GM12875 (cell line): ENCODE measurements at regions not wholly inside any gene's neighbourhood (a gene's known extent, or its start where the extent isn't known, plus 50 kb on each side); places are given as distances from the start of the nearest gene placed in this dataset.

ENCODE experiments used
- H3K4me3 ChIP-seq: one replicate; pipeline ENCODE4 v1.5.1; 2011; ENCODE audit warnings: low read depth, low read length, control low read depth
- TF ChIP-seq, protein P1 (sequence below): IDR thresholded peaks from 2 replicates; pipeline ENCODE4 v1.5.1; 2011; ENCODE audit warnings: low read depth, mild to moderate bottlenecking, control low read depth, inconsistent platforms, low read length, moderate library complexity, borderline replicate concordance; ENCODE audit not compliant: insufficient read depth

DNA sequence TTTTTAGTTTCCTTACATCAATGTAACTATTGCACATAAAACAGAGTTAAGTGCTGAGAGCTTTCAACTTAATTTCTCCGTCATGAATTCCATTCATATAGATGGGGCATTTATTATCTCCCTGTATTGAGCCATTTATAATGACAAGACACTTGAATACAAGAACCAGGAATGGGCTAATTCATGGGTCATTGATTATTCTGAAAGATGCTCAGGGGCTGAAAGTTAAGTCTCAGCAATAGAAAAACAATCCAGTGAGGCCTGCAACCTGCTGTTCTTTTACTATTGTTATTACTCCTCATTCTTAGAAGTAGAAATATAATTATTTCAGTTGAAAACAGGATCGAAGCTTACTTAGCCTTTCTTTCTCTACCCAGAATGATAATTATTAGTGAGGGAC, 307.7 kb downstream of the MMUT start:
- TF ChIP-seq, protein P1, sequence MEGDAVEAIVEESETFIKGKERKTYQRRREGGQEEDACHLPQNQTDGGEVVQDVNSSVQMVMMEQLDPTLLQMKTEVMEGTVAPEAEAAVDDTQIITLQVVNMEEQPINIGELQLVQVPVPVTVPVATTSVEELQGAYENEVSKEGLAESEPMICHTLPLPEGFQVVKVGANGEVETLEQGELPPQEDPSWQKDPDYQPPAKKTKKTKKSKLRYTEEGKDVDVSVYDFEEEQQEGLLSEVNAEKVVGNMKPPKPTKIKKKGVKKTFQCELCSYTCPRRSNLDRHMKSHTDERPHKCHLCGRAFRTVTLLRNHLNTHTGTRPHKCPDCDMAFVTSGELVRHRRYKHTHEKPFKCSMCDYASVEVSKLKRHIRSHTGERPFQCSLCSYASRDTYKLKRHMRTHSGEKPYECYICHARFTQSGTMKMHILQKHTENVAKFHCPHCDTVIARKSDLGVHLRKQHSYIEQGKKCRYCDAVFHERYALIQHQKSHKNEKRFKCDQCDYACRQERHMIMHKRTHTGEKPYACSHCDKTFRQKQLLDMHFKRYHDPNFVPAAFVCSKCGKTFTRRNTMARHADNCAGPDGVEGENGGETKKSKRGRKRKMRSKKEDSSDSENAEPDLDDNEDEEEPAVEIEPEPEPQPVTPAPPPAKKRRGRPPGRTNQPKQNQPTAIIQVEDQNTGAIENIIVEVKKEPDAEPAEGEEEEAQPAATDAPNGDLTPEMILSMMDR = no peak

DNA sequence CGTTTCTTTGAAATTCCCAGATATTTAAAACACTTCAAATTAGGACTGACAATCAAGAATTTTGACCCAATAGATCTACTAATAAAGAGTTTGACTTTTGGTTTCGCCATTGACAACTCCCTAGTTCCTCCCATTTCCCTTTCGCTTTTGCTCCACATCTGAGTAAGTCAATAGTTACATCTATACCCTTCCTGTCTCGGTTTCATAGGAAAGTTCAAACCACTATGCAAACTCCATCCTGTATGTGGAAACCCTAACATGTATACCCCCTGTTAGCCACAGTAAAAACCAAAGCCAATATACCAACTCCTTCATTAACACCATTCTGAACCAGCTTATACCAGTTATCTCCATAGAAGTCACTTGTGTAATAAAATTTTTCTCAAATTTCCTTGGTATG, 311.1 kb downstream of the MMUT start:
- TF ChIP-seq, protein P1 = no peak
- H3K4me3 ChIP-seq = no peak overlapping the region

More for the DNA sequence above, 307.7 kb downstream of the MMUT start:
- no peak overlapping the region for H3K4me3 ChIP-seq

DNA sequence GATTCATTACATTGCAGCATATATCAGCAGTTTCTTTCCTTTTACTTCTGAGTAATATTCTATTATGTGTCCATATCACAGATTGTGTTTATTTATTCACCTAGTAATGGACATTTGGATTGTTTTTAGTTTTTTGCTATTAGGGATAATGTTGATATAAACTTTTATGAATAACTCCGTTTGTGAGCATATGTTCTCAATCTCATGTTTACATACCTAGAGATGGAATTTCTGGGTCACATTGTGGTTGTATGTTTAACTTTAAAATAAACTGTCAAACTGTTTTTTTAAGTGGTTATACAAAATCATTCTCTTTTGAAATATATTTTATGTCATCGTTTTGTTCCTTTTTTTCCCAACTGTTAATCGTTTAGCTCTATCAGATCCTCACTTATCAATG, 311.6 kb downstream of the MMUT start:
- no peak overlapping the region for H3K4me3 ChIP-seq
- TF ChIP-seq, protein P1 = no peak

DNA sequence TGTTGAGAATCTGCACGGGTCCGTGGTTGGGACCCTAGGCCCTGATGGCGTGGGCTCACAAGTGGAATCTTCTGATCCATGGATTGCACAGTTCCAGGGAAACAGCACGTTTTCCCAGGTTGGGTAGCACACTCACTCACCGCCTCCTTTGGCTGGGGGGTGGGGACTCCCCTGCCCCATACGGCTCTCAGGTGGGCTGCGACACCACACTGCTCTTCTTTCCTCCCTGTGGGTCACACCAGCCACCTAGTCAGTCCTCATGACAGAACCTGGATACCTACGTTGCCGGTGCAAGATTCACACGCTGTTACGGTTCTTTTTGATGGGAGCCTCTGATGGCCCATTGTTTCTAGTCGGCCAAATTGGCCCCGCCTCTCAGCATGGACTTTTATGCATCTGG, 312.0 kb downstream of the MMUT start:
- TF ChIP-seq, protein P1 = no peak
- H3K4me3 ChIP-seq = no peak overlapping the region

DNA sequence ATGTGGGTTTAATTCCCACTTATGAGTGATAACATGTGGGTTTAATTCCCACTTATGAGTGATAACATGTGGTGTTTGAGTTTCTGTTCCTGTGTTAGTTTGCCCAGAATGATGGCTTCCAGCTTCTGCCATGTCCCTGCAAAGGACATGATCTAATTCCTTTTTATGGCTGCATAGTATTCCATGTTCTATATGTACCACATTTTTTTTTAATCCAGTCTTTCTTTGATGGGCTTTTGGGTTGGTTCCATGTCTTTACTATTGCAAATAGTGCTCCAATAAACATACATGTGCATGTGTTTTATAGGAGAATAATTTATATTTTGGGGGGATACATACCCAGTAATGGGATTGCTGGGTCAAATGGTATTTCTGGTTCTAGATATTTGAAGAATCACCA, 317.8 kb downstream of the MMUT start:
- no peak overlapping the region for H3K4me3 ChIP-seq
- TF ChIP-seq, protein P1 = no peak

DNA sequence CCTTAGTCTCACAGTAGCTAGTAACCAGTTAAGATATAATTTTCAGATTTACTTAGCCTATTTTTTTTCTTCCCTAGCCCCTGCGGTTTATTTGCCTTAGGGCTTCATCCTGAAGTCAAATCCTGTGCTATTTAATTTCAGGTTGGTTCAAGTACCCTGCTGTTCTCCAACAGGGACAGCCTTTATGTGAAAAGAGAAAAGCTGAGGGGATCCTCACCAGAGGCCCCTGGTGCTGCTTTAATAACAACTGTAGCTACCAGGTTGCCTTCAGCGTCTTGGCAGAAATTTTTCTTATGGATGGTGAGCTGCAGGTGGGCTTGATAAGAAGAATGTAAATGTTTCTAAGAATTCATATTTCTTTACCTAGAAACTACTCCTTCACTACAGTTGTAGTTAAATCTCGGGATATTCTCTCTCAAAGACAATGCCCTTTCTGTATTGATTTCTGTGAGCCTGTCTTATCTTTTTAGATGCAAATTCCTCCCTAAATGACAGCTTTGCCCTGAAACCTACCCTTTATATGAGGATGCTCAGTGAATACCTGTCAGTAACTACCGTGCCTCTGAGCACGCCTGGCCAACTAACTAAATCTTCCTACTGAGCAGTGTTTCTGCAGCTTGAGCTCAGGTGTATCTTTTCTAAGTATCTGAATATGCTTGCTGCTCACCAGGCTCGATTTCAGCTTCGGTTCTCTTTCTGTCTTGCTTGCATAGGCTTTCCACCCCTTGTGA, 320.5 kb downstream of the MMUT start:
- TF ChIP-seq, protein P1 = no peak
- H3K4me3 ChIP-seq = no peak overlapping the region

DNA sequence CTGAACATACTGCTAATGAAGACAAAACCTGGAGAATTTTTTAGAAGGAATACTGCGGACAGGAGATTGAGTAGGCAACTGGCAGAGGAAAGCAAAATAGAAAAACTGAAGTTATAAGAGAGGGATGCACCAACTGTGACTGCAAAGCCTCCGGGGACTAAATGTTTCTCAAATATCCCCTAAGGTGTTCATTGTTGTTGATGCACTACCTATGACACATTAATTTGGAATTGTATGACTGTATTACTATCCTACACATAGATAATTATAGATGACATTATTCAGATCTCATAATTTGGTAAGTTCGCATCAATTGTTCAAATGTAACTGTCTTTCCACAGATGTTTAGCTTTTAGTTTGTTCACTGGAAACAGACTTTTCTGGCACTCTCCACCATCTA, 341.1 kb downstream of the MMUT start:
- no peak overlapping the region for H3K4me3 ChIP-seq
- TF ChIP-seq, protein P1 = no peak
